Activated CD8-positive, alpha-beta T cell treated with anti-CD3 and anti-CD28 coated beads for 36 hours (primary cell): ENCODE measurements at regions not wholly inside any gene's neighbourhood (a gene's known extent, or its start where the extent isn't known, plus 50 kb on each side); places are given as distances from the start of the nearest gene placed in this dataset.

Experiments
- ATAC-seq: fragments of 200-7000 bp; cut with Tn5 transposase; one replicate; pipeline ENCODE4 v1.10.0; 2021; ENCODE audit warnings: mild to moderate bottlenecking, moderate library complexity
- CTCF ChIA-PET: fragments of 350-600 bp; sonication (Branson Sonifier 250); formaldehyde crosslinking; loops from one replicate; lab custom pipeline; 2021; ENCODE audit warnings: antibody characterized with exemption; lab: Charles Lee
- POLR2A ChIA-PET: fragments of 350-600 bp; sonication (Branson Sonifier 250); formaldehyde crosslinking; loops from one replicate; lab custom pipeline; 2021; ENCODE audit warnings: antibody characterized with exemption; lab: Charles Lee
- DNase-seq: peaks from one replicate; pipeline ENCODE4 v3.0.0-alpha.2; 2020
- H3K27ac Mint-ChIP-seq: one replicate; pipeline ENCODE4 v1.8.0; 2021; ENCODE audit warnings: mild to moderate bottlenecking, mixed read lengths
- H3K27me3 Mint-ChIP-seq: one replicate; pipeline ENCODE4 v1.8.0; 2021; ENCODE audit warnings: mixed read lengths
- H3K36me3 Mint-ChIP-seq: one replicate; pipeline ENCODE4 v1.8.0; 2021; ENCODE audit warnings: low read depth, mixed read lengths
- H3K4me1 Mint-ChIP-seq: one replicate; pipeline ENCODE4 v1.8.0; 2021; ENCODE audit warnings: low read depth, mixed read lengths
- H3K4me3 Mint-ChIP-seq: one replicate; pipeline ENCODE4 v1.8.0; 2021; ENCODE audit warnings: mild to moderate bottlenecking, moderate library complexity, mixed read lengths
- H3K9me3 Mint-ChIP-seq: one replicate; pipeline ENCODE4 v1.8.0; 2021; ENCODE audit warnings: mixed read lengths
- CTCF ChIP-seq: fragments of 200-600 bp; IDR thresholded peaks from one replicate; pipeline ENCODE4 v1.8.0; 2022; ENCODE audit warnings: antibody characterized with exemption, mild to moderate bottlenecking
- intact Hi-C: fragments of 100-400 bp; cut with micrococcal nuclease; formaldehyde crosslinking; loops from one replicate; pipeline ENCODE4 v1.10.0; 2022

GRCh38 chrX:93977641-93978040 is 303.6 kb downstream of the FAM133A start:
- ATAC-seq (no peak), DNase-seq (no peak)
- Mint-ChIP-seq H3K36me3 (no peaks in the 10 kb centered on the region), H3K4me1 (no peaks in the 10 kb centered on the region), H3K9me3 (no peaks in the 10 kb centered on the region), H3K4me3 (no peak overlapping the region), H3K27me3 (no peaks in the 10 kb centered on the region), H3K27ac (no peak overlapping the region)
- ChIA-PET POLR2A (no interaction called here), CTCF (no interaction called here)
- TF ChIP-seq CTCF = no peak
- intact Hi-C loops = no loop called here

- ChIA-PET POLR2A (no interaction called here), CTCF (no interaction called here)
- no peaks in the 10 kb centered on the region for H3K36me3 Mint-ChIP-seq
- no peak for ATAC-seq
- no peak overlapping the region for H3K27ac Mint-ChIP-seq
- H3K4me1 Mint-ChIP-seq = no peaks in the 10 kb centered on the region
- no peaks in the 10 kb centered on the region for H3K27me3 Mint-ChIP-seq
- no peak for TF ChIP-seq CTCF
- H3K4me3 Mint-ChIP-seq = no peak overlapping the region
- no peaks in the 10 kb centered on the region for H3K9me3 Mint-ChIP-seq
- intact Hi-C loops = no loop called here
- DNase-seq = no peak
These were observed 311.6 kb downstream of the FAM133A start for GRCh38 chrX:93985344-93986307.
